ENCODE measurements at regions not wholly inside any gene's neighbourhood (a gene's known extent, or its start where the extent isn't known, plus 50 kb on each side); places are given as distances from the start of the nearest gene placed in this dataset.

GRCh38 chr6:134517145-134517658 lies 199.3 kb upstream of the SGK1 start:
- DNase-seq: no peak

DNA sequence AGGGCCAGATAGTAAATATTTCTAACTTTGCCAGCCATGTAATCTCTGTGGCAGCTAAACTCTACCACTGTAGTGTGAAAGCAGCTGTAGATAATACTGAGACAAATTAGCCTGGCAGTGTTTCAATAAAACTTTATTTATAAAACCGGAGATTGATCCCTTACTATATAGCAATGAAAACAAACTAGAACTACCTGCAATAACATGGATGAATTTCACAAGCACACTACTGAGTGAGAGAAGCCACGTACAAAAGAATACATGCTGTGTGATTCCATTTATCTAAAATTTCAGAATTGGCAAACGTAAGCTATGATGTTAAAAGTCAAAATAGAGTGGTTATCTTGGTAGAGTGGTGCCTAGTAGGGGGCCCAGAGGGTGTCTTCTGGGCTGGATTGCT lies 198.7 kb upstream of the SGK1 start:
- DNase-seq: no peak

DNA sequence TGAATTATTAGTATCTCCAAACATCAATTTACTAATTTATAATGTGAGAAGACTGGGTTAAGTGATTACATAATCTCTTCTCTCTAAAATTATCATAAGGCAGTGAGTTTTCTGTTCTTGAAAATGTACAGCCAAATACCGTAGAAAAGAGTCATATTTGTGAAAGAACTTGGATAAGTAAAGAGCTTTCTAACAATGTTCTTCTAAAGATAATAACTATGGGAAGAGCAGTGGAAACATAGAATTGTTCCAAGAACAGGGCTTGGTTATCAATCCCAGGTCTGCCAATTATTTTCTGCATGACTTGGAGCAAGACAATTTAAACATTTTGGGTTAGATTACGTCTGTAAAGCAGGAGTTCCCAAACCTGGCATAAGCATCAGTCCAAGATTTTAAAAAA lies 198.1 kb upstream of the SGK1 start:
- no peak for DNase-seq

DNA sequence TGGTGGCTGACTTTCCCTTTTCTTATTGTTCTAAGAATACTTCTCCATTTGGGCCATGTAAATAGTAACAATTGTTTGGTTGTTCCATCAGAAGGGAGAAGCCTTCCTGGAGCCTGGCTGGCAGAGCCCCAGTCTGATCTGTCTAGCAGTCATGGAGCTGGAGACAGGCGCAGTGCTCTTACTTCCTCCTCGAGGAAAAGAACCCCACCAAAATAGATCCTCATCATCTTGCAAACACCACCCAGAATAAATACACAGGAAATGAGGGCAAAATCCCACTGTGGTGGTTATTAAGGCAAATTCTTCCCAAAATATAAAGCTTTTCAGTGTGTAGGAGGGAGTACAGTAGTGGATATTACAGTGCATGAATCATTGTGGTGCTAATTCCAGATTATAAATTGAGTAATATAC lies 195.1 kb upstream of the SGK1 start:
- no peak for DNase-seq

DNA sequence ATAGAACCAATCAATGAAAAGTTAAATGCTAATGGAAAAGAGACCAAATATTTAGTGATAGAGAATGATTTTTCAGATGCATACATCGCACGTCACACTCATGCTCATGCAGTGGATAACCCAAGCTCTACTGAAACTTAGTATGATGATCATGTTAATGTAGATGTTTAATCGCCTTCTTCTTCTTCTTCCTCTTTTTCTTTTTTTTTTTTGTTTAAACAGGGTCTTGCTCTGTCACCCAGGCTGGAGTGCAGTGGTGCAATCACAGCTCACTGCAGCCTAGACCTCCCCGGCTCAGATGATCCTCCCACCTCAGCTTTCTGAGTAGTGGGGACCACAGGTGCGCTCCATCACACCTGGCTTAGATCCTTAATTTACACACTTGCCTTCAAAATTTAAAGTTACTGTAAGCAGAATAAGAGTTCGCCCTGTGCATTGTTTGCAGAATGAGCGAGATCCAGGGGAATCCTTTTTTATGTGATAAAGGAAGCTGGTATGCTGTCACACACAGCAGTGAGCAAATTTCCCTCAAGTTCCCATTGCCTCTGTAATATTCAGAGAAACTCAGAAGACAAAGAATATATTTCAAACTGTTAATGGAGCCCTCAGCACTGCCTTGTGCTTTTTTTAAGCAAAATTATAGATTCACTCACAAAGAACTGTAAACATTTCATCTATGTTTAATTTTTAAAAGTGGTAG lies 194.2 kb upstream of the SGK1 start:
- DNase-seq: no peak

DNA sequence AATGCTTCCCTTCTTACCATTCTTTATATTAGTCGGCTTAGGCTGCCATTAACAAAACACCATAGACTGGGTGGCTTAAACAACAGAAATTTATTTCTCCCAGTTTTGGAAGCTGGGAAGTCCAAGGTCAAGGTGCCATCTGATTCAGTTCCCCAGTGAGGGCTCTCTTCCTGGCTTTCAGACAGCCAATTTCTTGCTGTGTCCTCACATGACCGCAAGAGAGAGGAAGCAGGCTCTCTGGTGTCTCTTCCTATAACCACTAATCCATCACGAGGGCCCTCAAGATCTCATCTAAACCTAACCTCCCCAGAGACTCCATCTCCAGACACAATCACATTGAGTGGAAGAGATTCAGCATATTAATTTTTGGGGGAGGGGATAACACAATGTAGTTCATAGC lies 193.0 kb upstream of the SGK1 start:
- DNase-seq: no peak

GRCh38 chr6:134510142-134510541 lies 192.2 kb upstream of the SGK1 start:
- DNase-seq: no peak

DNA sequence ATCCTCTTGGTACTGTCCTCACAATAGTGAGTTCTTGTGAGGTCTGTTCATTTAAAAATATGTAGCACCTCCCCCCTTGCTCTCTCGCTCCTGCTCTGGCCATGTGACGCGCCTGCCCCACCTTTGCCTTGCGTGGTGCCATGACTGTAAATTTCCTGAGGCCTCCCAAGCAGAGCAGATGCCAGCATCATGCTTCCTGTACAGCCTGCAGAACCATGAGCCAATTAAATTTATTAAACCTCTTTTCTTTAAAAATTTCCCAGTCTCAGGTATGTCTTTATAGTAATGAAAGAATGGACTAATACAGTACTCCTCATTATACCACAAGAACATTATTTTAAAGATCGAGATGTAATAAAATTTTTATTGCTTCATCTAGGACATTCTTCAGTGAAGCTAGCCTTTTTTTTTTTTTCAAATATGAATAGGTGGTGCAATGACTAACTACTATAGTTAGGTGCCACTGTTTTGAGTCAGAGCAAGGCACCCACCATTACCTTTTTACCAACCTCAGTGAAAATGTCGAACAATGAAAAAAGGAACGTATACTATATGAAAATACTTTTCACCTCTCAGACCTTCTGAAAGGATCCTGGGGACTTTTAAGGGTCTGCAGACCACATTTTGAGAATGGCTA lies 191.1 kb upstream of the SGK1 start:
- no peak for DNase-seq

DNA sequence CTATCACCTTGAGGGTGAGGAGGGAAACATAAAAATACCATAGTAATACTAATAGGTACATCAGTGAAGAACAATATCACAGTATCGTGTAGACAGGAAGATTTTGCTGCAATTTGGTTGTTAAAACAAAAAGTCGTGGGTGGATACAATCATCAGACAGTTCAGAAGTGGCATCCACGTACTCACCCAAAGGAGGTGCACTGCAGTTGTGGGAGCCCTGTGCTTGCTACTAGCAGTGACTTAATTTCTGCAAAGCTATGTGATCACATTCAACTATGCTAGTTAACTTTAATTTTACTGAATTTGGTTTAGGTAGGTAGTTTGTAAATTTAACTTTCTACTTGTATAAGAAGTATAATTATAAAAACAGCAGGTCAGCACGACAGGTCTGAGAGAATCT lies 188.2 kb upstream of the SGK1 start:
- DNase-seq: no peak

DNA sequence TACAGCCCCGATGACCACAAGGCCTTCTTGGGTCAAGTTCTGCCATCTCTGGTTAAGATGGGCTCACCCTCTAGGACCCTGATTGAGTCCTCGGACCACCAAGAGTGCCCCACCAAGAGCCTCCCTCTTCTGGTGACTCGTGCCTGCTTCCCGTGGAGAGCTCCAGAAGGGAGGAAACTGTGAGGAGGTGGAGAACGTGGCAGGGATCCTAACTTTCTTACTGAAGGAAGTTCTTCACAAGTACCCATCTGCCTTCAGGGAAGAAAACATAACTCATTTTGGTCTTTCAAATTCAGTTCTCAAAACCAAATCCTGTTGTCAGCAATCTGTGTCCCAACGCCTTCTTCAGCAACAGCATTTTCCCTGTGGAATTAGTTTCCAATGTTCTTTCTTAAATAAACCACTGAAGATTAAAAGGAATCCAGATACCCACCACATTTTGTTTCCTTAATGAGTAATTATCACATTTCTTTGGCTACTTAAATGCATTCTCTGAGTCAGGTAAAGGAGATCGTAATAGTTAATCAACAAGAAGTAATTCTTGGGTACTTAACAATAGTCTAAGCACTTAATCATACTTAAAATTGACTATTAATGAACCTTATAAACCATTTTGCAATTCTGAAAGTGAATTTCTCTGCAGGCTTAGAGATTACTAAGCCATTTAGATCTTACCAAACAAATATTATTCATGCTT lies 185.8 kb upstream of the SGK1 start:
- DNase-seq: no peak

DNA sequence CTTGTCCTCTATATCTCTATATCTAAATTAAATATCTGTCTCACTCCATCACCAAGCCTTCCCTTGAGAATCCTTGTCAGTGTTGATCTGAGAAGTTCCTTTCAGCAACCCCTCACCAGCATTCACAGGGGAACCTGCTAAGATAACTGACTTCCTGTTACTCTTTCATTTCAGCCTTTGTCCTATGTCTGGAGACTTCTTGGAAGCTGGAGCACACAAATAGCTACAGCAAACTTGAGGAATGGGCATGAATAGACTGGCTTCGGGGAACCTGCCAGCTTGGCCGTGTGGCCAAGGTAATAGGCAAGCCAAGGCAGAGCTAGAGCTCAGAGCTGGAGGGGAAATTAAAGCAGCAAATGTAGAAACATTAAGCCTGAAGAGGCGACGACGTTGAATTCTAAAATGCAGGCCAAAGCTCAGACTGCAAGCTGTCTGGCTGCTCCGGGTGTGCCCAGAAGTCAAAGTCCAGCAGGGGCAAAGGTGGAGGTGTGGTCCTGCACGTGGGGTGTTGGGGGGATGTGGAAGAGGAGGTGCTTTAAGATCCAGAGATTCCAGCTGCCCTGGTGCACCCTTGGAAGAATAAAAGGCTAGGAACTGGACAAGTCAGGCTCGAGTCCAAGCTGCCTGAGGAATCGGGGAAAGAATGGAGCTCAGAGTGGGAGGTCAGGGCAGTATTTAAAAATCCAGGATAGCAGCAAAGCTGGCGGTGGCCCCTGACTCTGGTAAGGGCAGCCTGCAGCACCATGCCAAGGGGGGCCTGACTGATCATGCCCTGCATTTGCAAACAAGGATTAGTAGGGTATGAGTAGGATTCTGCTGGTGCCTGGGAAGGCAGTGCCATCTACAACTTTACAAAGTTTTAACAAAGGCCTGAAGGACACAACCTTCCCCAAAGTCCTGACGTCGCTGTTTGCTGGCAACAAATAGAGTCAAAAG lies 185.0 kb upstream of the SGK1 start:
- no peak for DNase-seq

DNA sequence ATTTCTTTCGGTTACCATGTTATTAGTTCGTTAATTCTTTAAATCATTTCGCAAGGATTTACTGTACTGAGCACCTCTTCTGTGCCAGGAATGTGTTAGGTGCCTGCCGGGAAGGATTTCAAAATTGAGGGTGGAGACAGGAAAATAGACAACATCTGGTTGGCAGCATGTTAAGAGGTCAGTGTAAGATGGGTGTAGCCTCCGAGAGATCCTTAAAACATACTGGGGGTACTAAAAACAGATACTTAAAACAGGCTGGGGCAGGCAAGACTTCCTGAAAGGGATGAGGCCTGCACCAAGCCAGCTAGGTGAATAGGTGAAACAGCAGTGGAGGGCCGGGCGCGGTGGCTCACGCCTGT lies 178.0 kb upstream of the SGK1 start:
- no peak for DNase-seq

DNA sequence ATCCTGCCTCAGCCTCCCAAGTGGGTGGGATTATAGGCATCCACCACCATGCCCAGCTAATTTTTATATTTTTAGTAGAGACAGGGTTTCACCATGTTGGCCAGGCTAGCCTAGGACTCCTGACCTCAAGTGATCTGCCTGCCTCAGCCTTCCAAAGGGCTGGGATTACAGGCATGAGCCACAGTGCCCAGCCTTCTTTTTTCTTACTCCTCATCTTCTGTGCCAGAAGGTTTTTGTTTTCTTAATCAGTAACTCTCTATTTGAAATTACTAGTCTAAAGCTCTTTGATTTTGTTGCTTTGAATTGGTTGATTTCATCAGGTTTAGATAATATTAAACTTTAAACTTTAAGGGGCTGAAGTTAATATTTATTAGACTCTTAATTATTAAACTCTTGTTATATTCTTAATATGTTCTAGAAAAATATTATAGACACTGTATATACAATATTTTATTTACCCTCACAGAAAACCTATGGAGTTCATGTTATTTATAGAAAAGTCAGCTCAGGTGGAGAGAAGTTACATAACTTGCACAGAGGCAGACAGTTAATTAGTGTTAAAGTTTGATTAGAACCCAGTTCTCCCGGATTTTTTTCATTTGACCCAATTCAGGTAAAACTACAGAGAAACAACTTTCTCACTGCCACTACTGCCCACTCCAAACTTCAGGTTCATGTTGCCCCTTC lies 177.4 kb upstream of the SGK1 start:
- DNase-seq: no peak

- no peak for DNase-seq
These were observed 175.9 kb upstream of the SGK1 start for GRCh38 chr6:134493789-134494188.

GRCh38 chr6:134491477-134491876 lies 173.6 kb upstream of the SGK1 start:
- DNase-seq: no peak

DNA sequence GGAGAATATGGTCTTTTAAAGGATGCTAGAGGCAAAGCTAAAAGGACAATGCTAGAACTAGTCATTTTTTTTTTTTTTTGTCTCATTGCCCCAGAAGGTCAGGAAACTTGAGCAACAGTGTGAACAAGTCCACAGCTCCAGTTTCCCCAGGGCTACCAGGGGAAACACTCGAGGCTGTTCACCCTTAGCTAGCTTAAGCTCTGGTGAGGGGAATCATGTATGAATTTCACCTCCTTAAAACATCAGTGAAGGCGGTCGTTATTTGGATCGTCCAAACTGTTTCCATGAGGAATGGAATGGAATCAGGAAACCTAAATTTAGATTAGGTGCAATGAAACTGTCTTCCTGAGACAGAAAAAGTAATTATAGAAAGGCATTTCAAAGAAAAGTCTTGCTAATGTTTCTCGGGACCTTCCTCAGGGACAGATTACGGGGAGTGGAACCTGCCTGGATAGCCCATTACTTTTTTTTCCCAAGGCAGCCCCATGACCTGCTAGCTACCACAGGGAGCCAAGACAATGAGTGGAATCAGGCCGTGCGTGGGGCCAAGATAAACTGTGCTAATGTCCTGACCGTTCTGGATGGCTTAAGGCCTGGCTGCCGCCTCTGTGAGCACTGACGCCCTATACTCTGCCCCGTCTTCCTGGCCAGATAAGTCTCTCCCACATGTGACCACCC lies 164.8 kb upstream of the SGK1 start:
- DNase-seq: no peak

GRCh38 chr6:134481966-134482365 lies 164.1 kb upstream of the SGK1 start:
- DNase-seq: no peak

DNA sequence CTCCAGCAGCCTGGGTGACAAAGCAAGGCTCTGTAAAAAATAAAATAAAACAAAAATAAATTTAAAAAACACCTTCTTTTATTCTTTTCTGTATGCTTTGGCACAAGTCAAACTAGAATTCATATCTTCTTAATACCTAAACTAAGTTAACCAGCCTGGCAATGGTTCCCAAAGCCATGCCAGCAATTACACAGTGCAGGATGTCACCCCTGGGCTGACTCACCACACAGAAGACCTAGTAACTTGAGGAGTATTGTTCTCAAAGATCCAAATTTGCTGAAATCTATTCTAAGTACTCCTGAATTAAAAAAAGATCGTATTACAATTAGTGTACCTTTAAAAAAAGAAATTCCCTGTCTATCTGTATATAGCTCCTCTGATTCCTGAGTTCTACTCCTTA lies 162.7 kb upstream of the SGK1 start:
- no peak for DNase-seq

- no peak for DNase-seq
These were observed 161.0 kb upstream of the SGK1 start for GRCh38 chr6:134478764-134479399.

GRCh38 chr6:134477991-134478635 lies 160.2 kb upstream of the SGK1 start:
- DNase-seq: no peak

DNA sequence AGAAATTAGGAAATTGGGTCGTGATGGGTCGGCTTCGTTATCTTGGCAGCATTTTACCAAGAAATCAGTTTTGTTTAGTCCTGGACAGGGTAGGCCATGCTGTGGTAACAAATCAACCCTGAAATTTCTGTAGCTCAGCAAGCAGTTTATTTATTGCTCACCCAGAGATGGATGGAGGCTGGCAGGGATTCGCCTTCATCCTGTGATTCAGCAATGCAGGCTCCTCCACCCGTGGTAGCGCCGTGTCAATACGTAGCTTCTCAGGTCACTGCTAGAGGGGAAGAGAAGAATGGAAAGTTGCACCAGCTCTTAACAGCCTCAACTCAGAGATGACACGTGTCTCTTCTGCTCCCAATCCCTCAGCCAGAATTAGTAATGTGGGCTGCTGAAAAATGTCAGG lies 157.0 kb upstream of the SGK1 start:
- DNase-seq: no peak
